Body of pancreas (tissue), 4 donors: ENCODE measurements at regions not wholly inside any gene's neighbourhood (a gene's known extent, or its start where the extent isn't known, plus 50 kb on each side); places are given as distances from the start of the nearest gene placed in this dataset.

Experiments
- POLR2A ChIP-seq, 3 donors: fragments of 450-650 bp; IDR thresholded peaks; one replicate each; pipeline ENCODE4 v1.6.1; 2016; ENCODE audit warnings: antibody characterized with exemption in 3 of 3, mild to moderate bottlenecking in 2 of 3
- TF ChIP-seq, protein P1 (sequence below), 7 experiments: fragments of 450-650 bp in 4 of 7; fragments of 200-600 bp in 3 of 7; sonication (generic) in 3 of 7; IDR thresholded peaks; one replicate each; pipeline ENCODE4 v1.5.1; 2016 to 2019; ENCODE audit warnings: antibody characterized with exemption in 7 of 7

DNA sequence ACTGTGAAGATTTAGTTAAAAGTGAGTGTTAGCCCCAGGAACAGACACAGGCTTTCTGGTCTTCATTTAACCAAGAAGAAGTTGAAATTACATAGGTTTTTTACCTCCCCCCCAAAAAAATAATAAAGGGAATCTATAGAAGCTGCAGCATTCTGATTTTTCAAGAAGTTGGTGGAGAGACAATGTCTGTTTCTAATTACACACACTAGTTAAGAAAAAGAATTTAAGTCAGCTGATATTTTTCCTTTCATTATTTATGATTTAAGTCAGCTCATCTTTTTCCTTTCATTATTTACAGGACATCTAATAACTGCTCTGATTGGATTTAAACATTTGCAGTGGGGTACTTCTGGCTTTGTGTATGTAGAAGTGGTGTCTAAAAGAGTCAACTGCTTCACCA, 201.4 kb upstream of the NRP1 start:
- TF ChIP-seq, protein P1, sequence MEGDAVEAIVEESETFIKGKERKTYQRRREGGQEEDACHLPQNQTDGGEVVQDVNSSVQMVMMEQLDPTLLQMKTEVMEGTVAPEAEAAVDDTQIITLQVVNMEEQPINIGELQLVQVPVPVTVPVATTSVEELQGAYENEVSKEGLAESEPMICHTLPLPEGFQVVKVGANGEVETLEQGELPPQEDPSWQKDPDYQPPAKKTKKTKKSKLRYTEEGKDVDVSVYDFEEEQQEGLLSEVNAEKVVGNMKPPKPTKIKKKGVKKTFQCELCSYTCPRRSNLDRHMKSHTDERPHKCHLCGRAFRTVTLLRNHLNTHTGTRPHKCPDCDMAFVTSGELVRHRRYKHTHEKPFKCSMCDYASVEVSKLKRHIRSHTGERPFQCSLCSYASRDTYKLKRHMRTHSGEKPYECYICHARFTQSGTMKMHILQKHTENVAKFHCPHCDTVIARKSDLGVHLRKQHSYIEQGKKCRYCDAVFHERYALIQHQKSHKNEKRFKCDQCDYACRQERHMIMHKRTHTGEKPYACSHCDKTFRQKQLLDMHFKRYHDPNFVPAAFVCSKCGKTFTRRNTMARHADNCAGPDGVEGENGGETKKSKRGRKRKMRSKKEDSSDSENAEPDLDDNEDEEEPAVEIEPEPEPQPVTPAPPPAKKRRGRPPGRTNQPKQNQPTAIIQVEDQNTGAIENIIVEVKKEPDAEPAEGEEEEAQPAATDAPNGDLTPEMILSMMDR (IDR thresholded peaks at IDR 0.05): no peak
- TF ChIP-seq POLR2A (IDR thresholded peaks at IDR 0.05): no peak
